ENCODE measurements at regions not wholly inside any gene's neighbourhood (a gene's known extent, or its start where the extent isn't known, plus 50 kb on each side); places are given as distances from the start of the nearest gene placed in this dataset.

GRCh38 chr6:3987576-3987975, 91.4 kb downstream of the FAM217A start:
- H3K4me3 ChIP-seq = no peak overlapping the region
- H3K27me3 ChIP-seq (replicated peaks; ENCODE audit: insufficient read depth) = no peaks in the 10 kb centered on the region
- no peaks in the 10 kb centered on the region for H3K9me3 ChIP-seq
- H3K4me1 ChIP-seq (ENCODE audit: control insufficient read depth in 1 of 2, low read depth in 2 of 2) = peaks cover 0 to 9% of the 10 kb centered on the region in 2 donors
- no peak overlapping the region for H3K27ac ChIP-seq
- DNase-seq (ENCODE audit: low spot score) = no peak
- no peak for TF ChIP-seq CTCF (IDR thresholded peaks at IDR 0.05)
- H3K36me3 ChIP-seq = peaks cover 3% of the 10 kb centered on the region
- ATAC-seq (ENCODE audit: insufficient number of reproducible peaks, low FRiP score, low read depth) = no peak

GRCh38 chr6:3990692-3991491, 88.0 kb downstream of the FAM217A start:
- peak; percentile 85 for TF ChIP-seq CTCF (IDR thresholded peaks at IDR 0.05)
- peak overlapping the region; percentile 75 to 79 for H3K27ac ChIP-seq
- H3K36me3 ChIP-seq = no peaks in the 10 kb centered on the region
- peaks cover 0 to 13% of the 10 kb centered on the region in 2 donors for H3K4me1 ChIP-seq (ENCODE audit: control insufficient read depth in 1 of 2, low read depth in 2 of 2)
- peak; percentile 91 for ATAC-seq (ENCODE audit: insufficient number of reproducible peaks, low FRiP score, low read depth)
- DNase-seq (ENCODE audit: low spot score) = peak; percentile 83
- H3K27me3 ChIP-seq (replicated peaks; ENCODE audit: insufficient read depth) = no peaks in the 10 kb centered on the region
- peak overlapping the region; percentile 75 for H3K4me3 ChIP-seq
- no peaks in the 10 kb centered on the region for H3K9me3 ChIP-seq

- Histone ChIP-seq H3K4me3 (no peak overlapping the region), H3K27me3 (replicated peaks; ENCODE audit: insufficient read depth) (no peaks in the 10 kb centered on the region), H3K27ac (peak overlapping the region in 1 of 2 donors; percentile 75), H3K9me3 (no peaks in the 10 kb centered on the region), H3K4me1 (ENCODE audit: control insufficient read depth in 1 of 2, low read depth in 2 of 2) (peaks cover 0 to 18% of the 10 kb centered on the region in 2 donors), H3K36me3 (no peaks in the 10 kb centered on the region)
- ATAC-seq (ENCODE audit: insufficient number of reproducible peaks, low FRiP score, low read depth) (no peak), DNase-seq (ENCODE audit: low spot score) (no peak)
- no peak for TF ChIP-seq CTCF (IDR thresholded peaks at IDR 0.05)
These were observed 87.0 kb downstream of the FAM217A start for GRCh38 chr6:3991941-3992340.

- H3K4me3 ChIP-seq = no peak overlapping the region
- H3K27ac ChIP-seq = peak overlapping the region in 1 of 2 donors; percentile 16
- no peak for TF ChIP-seq CTCF (IDR thresholded peaks at IDR 0.05)
- no peaks in the 10 kb centered on the region for H3K36me3 ChIP-seq
- ATAC-seq (ENCODE audit: insufficient number of reproducible peaks, low FRiP score, low read depth) (no peak), DNase-seq (ENCODE audit: low spot score) (no peak)
- no peaks in the 10 kb centered on the region for H3K9me3 ChIP-seq
- peaks cover 7 to 21% of the 10 kb centered on the region in 2 donors for H3K4me1 ChIP-seq (ENCODE audit: control insufficient read depth in 1 of 2, low read depth in 2 of 2)
- no peaks in the 10 kb centered on the region for H3K27me3 ChIP-seq (replicated peaks; ENCODE audit: insufficient read depth)
These were observed 82.6 kb downstream of the FAM217A start for GRCh38 chr6:3996349-3996748.

- Histone ChIP-seq H3K27ac (peak overlapping the region; percentile 16 to 62), H3K4me1 (ENCODE audit: control insufficient read depth in 1 of 2, low read depth in 2 of 2) (peaks cover 7 to 21% of the 10 kb centered on the region in 2 donors), H3K27me3 (replicated peaks; ENCODE audit: insufficient read depth) (no peaks in the 10 kb centered on the region), H3K4me3 (no peak overlapping the region), H3K36me3 (no peaks in the 10 kb centered on the region), H3K9me3 (no peaks in the 10 kb centered on the region)
- no peak for TF ChIP-seq CTCF (IDR thresholded peaks at IDR 0.05)
- no peak for ATAC-seq (ENCODE audit: insufficient number of reproducible peaks, low FRiP score, low read depth)
- no peak for DNase-seq (ENCODE audit: low spot score)
These were observed 81.7 kb downstream of the FAM217A start for GRCh38 chr6:3997177-3997770.
